Stimulated activated CD8-positive, alpha-beta memory T cell treated with anti-CD3 and anti-CD28 coated beads, Interleukin-4, amount 100 ng/mL, for 48 hours (primary cell): ENCODE measurements at regions not wholly inside any gene's neighbourhood (a gene's known extent, or its start where the extent isn't known, plus 50 kb on each side); places are given as distances from the start of the nearest gene placed in this dataset.
"Not testable (repeated sequence)": the region's sequence is repeated elsewhere in the genome, so short reads cannot be mapped to it uniquely, and the experiment has no call there.

Experiments
- DNase-seq: peaks from one replicate; pipeline ENCODE4 v3.0.0-alpha.2; 2020

GRCh38 chr6:121884620-121885019 lies 449.2 kb downstream of the GJA1 start:
- no peak for DNase-seq

GRCh38 chr6:121885399-121886152 lies 450.1 kb downstream of the GJA1 start:
- DNase-seq = no peak

GRCh38 chr6:121886223-121886830 lies 450.9 kb downstream of the GJA1 start:
- DNase-seq = no peak

- no peak for DNase-seq
Measured at GRCh38 chr6:121887724-121888123, 452.3 kb downstream of the GJA1 start.

- no peak for DNase-seq
Measured at GRCh38 chr6:121890307-121890910, 455.0 kb downstream of the GJA1 start.

- DNase-seq = not testable (repeated sequence)
Measured at GRCh38 chr6:121895731-121896130, 460.3 kb downstream of the GJA1 start.

GRCh38 chr6:121896363-121896762 lies 460.9 kb downstream of the GJA1 start:
- DNase-seq = no peak

GRCh38 chr6:121896771-121897170 lies 461.3 kb downstream of the GJA1 start:
- no peak for DNase-seq

- DNase-seq = no peak
Measured at GRCh38 chr6:121897337-121897760, 461.9 kb downstream of the GJA1 start.

GRCh38 chr6:121901432-121901831 lies 466.0 kb downstream of the GJA1 start:
- DNase-seq = no peak

GRCh38 chr6:121904559-121904958 lies 469.1 kb downstream of the GJA1 start:
- DNase-seq = no peak

- DNase-seq = no peak
Measured at GRCh38 chr6:121912905-121913304, 477.5 kb downstream of the GJA1 start.

GRCh38 chr6:121917263-121917829 lies 481.9 kb downstream of the GJA1 start:
- no peak for DNase-seq

GRCh38 chr6:121917834-121918559 lies 481.5 kb upstream of the HSF2 start:
- DNase-seq = no peak

- DNase-seq = no peak
Measured at GRCh38 chr6:121920616-121921015, 478.8 kb upstream of the HSF2 start.

GRCh38 chr6:121925024-121925423 lies 474.4 kb upstream of the HSF2 start:
- DNase-seq = no peak

- no peak for DNase-seq
Measured at GRCh38 chr6:121925534-121926255, 473.8 kb upstream of the HSF2 start.

- DNase-seq = no peak
Measured at GRCh38 chr6:121929301-121929700, 470.2 kb upstream of the HSF2 start.

GRCh38 chr6:121932076-121932991 lies 467.1 kb upstream of the HSF2 start:
- DNase-seq = no peak

- no peak for DNase-seq
Measured at GRCh38 chr6:121934451-121934850, 465.0 kb upstream of the HSF2 start.

- no peak for DNase-seq
Measured at GRCh38 chr6:121940728-121941127, 458.7 kb upstream of the HSF2 start.
